HG02678 (cell line): ENCODE measurements at regions not wholly inside any gene's neighbourhood (a gene's known extent, or its start where the extent isn't known, plus 50 kb on each side); places are given as distances from the start of the nearest gene placed in this dataset.
"Not testable (repeated sequence)": the region's sequence is repeated elsewhere in the genome, so short reads cannot be mapped to it uniquely, and the experiment has no call there.

ENCODE experiments used
- ATAC-seq: cut with Tn5 transposase; IDR thresholded peaks from one replicate; pipeline ENCODE4 v1.9.1; 2021; ENCODE audit warnings: mild to moderate bottlenecking, moderate library complexity; ENCODE audit not compliant: unreplicated experiment

DNA sequence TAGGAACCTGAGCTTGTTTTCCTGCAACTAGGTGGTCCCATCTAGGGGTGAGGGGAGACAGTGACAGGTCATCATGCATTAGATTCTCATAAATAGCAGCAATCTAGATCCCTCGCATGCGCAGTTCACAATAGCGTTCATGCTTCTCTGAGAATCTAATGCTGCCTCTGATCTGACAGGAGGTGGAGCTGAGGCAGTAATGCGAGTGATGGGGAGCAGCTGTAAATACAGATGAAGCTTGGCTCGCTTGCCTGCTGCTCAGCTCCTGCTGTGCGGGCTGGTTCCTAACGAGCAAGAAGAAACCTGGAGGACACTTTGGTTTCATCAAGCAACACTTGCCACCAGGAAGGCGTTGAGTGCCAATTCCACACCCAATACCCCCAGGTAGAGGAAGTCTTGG is 95.1 kb upstream of the OLIG2 start:
- no peak for ATAC-seq

DNA sequence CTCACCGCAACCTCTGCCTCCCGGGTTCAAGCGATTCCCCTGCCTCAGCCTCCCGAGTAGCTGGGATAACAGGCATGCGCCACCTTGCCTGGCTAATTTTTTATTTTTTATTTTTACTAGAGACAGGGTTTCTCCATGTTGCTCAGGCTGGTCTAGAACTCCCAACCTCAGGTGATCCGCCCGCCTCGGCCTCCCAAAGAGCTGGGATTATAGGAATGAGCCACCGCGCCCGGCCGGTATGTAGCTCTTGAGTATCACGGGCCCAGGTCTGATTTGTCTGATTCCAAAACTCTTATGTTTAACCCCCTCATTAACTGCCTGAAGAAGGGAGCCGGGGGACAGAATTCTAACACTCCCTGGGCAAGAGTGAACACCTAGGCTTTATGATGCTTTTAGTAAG is 91.7 kb upstream of the OLIG2 start:
- not testable (repeated sequence) for ATAC-seq

DNA sequence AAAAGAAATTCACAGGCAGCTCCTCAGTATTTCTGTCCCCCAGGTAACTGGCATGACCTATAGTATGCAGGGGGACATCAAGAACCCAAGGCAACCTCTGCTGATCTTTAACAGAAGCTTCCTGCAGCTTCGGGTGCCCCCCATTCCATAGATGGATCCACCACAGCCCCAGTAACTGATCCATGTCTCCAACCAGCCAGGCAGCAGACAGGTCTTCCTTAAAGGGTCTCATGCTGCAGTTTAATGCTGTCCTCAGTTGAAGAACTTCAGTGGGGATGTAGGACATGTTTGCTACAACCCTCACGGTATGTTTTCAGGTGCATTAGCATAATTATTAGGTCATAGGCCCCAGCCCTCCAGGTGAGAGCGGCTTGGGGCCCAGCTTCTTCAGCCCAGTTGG is 90.9 kb upstream of the OLIG2 start:
- ATAC-seq = no peak

DNA sequence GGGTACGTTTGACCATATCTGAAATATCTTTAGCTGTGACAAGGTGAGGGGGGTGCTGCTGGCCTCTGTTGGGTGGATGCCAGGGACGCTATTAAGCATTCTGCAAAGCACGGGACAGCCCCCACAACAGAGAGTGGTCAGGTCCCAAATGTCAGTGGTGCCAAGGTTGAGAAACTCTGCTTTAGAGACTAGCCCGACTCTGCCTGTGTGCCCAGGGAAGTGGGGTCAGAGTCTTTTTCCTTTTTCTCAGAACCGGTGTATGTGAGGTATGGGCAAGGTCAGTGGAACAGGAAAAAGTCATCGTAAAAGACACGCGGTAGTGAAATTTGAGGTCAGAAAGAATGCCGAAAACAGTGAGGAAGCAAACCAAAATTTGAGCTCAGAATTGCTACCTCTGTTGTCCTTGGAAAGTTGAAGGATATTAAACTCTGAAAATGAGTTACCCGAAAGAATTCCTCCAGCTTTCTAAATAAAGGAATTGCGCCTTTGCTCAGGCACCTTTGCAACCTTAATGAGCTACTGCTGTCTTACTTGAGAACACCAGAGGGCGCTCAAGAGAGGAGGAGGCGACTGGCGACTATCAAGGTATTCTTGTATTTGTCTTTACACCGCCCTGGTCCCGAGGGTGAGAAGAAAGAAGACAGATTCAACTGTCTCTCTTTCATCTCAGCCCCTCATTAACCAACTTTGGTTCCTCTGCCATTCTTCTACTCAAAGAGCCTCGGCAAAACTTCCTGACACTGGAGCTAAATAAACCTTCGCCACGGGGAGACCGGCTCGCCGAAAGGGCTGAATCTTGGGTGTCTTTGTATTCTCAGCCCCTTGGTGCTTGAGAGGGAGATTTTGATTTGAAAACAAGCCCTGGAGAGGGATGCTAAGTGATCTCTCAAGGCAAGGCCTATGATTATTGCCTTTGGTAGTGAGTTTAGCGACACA is 85.4 kb upstream of the OLIG2 start:
- ATAC-seq = no peak

DNA sequence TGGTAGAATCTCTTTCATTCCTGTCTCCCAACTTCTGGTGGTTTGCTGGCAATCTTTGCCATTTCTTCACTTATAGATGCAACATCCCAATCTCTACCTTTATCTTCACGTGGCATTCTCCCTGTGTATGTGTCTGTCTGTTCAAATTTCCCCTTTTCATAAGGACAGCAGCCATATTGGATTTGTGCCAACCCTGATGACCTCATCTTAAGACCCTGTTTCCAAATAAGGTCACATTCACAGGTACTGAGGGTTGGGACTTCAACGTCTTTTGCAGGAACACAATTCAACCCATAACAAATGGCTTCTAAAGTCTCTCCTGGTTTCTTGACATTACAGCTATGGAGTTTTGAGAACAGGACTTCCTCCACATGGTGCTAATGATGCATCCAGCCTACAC is 84.5 kb upstream of the OLIG2 start:
- ATAC-seq = no peak

DNA sequence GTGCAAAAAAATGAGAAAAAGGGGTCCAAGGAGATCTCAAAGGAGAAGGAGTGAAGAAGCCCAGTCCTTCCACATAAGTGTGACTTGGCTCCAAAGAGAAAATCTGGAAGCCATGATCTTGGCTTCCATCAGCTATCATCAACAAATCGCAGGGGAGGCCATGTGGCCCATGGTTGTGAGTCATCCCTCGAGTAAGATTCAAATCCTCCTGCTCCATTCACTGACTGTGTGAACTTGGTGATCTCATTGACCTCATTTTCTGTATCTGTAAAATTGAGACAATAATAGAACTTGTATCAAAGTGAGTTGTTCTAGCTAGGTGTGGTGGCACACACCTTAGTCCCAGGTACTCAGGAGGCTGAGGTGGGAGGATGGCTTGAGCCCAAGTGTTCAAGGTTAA is 79.1 kb upstream of the OLIG2 start:
- no peak for ATAC-seq

DNA sequence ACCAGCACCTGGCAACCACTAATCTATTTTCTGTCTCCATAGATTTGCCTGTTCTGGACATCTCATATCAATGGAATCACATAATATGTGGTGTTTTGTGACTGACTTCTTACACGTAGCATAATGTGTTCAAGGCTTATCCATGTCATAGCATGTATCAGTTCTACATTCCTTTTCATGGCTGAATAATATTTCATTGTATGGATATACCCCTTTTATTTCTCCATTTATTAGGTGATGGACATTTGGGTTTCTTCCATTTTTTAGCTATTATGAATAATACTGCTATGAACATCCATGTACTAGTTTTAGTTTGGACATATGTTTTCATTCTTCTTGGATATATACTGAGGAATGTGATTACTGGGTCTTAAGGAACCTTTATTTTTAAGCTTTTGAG is 78.0 kb upstream of the OLIG2 start:
- no peak for ATAC-seq

DNA sequence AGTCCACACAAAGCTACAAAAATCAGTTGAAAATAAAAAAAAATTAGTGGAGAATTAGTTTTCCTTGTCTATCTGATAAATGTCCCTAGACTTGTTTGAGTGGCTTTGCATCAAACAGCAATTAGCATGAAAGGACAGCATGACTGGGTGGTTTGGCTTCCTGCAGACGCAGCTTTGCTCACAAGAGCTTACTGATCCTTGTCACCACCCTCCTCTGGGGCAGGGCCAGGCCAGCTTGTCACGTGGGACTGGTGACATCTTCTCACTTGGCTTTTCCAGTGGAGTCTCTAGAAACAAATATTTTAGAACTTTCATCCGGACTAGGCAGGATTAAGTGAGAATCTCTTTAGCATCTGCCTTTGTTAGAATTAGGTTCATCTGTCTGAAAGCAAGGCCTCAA is 76.0 kb upstream of the OLIG2 start:
- no peak for ATAC-seq

DNA sequence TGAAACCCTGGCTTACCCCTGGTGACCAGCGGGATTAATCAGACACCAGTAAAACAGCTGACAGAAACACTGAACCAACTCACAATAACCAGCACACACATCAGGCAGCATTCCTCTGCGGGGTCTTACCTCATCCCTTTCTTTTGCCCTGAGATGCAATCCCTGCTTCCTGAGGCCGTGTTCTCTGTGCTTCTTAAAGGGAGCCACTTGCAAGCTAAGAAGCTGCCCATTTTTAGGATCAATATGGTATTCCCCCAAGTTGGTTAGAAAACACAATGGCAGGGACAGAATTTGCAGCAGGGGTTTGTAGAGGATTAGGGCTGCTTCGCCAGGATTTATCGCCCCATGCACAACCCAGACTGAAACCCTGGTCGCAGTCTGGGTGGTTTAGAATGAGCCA is 74.7 kb upstream of the OLIG2 start:
- ATAC-seq = no peak

DNA sequence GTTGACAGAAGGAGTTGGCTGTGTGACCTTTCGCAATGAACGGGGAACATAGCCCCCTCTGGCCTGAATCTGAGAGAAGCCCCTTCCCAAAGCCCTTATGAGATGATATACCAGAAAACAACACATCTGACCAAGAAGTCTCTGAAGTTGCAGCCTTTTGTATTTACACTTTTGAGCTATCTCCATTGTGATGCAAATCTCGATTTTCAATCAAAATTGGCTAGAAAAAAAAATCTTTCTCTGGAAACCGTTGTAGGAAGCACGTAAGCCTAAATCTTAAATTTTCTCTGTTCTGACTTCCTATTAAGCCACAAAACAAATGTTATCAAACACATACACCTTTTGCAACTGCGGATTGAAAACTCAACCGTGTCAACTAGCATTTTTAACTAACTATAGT is 71.4 kb upstream of the OLIG2 start:
- no peak for ATAC-seq

DNA sequence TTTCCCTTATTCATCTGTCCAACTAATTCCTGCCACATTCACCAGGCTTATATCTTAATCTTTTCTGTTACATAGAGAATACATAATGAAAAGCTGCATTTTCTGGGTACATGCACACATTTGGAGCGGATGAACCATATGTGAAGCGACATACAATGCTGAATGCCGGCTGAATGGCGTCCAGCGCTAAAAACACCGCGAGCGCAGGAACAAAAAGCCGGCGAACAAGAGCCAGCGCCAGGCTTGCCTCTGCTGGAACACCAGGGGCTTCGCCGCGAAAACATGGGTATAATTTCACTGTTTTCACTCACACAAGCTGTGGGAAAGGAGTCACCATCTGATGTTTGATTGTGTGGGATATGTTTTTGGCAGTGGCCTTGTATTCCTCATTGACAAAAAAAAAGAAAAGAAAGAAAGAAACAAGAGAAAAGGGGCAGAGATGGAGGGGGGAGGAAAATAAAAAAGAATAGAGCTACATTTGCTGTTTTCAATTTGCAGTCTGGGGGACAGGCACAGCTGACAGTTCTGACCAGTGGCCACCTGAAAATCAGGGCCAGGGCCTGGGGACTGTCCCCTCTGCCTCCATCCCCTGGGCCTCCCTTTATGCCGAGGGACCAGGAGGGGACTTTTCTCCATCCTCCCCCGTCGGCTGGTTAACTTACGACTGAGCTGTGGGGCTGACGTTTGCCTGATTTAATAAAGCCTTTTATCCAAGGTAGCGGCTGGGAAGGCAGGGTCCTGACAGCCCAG is 70.2 kb upstream of the OLIG2 start:
- ATAC-seq = no peak

DNA sequence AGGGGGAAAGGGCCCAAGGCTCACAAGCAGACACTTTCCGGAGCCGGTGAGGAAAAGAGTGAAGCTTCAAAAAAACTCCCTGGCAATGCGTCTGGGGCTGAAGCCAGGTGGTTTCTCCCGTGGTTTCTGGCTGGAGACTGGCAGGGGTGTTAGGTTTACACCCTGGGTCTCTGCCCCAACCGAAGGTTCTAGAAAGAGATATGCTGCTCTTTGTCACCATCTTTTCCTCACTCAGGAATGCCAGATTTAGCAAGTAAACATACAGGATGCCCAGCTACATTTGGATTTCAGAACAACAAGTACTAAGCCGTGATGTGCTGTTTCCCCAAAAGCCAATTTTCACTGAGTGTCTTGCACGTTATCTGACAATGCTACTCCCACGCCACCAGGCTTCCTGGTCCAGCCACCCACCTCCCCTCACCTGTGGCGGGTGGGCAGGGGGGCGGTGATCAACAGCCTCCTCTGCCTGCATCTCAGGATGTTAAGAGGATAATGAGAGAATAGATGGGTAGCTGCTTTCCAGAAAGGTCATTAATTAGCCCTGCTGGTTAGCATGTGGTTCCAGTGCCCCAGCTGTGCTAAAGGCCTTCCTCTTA is 69.6 kb upstream of the OLIG2 start:
- ATAC-seq = no peak

DNA sequence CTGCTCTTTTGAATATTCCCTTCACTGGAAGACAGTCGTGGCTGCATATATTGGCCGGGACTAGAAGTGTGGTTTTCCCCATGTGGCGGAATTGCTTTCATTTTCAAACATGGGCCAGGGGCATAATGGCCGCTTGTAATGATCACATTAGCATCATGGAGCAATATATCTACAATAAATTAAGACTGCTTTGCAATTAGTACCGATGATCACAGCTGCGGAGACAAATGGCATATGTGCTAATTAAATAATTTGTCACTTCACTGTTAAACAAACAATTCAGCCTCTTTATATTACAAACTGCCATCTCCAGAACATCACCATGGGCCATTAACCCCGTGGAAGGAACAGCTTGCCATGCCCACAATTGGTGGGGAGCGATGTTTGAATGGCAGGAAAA is 68.2 kb upstream of the OLIG2 start:
- no peak for ATAC-seq

DNA sequence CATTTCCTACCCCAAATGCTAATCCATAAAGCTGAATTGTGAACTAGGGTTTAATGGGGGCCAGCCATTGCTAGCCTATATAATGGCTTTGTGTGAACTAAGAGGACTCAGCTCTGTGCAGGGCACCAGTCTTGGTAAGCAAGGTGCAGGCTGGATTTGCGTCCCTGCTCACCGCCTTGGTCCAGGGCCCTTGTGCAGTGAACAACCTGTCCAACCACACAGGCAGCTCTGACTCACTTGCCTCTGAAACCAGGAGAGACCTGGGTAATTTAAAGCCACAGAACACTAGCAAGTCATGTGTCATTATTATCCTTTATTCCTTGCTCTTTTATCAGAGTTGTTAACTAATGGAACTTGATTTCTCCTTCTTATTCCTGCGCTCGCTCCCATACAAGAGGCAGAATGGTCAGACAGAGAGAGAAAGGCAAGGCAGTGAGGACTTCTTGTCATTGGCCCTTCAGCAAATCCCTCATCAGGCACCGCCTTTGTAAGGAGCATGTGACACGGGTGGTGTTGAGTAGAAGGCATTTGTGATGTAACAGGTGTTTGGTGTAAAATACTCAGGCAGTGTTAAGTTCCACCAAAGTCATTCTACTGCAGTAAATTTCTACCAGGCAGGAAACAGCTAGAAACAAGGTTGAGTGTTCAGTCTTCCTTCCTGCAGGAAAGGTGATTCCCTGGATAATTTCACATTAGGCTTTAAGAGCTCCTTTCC is 67.3 kb upstream of the OLIG2 start:
- ATAC-seq = no peak

DNA sequence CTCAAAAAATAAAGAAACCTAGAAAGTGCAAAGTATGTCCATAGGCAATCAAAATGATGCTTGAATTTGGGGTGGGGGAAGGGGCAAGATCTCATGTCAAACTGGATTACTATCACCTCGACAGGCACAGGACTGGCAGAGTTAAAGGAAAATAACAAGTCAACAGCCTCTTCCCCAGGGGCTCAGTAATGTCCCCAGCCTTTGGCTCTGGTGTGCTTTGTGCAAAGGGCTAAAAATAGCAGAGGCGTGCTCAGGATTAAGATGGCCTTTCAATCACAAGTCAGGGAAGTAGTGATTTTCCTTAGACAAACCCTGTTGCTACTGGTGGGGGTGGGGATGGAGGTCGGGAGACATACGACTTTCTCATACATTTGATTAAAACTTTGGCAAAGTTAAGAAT is 63.5 kb upstream of the OLIG2 start:
- ATAC-seq = no peak

DNA sequence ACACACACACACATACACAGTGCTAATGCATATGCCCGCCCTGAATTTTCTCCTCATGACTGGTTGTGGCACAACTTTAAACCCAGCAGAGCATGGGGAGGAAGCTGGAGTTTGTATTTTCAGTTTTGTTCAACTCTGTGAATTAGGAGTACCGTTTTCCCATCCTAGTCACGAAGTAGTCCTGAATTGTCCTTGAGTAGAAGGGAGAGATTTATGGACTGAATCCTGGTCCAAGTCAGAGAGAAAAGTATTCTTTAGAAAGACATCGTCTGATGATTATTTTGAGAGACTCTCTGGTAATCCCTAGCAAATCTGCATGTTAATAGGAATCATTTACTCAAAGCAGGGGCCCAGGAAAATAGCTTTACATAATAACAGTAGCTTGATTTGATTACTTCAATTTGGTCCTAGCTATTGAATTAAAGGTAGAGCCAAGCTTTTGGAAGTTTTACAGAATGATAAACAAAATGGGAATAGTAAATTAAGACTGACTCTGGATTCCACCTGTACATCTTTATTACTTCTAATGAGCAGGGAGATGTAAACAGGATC is 60.5 kb upstream of the OLIG2 start:
- ATAC-seq = no peak

DNA sequence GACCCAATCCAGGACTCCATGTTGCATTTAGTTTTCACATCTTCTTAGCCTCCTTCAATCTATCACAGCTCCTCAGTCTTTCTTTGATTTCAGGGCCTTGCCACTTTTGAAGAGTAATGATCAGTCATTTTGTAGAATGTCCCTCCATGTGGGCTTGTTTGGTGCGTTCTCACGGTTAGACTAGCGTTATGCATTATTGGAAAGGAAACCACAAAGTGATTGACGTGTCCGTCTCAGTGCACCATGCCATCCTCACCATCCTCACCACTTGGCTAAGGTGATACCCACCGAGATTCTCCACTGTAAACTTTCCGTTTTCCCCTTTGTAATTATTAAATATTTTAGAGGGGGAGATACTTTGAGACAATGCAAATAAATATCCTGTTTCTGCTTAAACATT is 59.6 kb upstream of the OLIG2 start:
- no peak for ATAC-seq

DNA sequence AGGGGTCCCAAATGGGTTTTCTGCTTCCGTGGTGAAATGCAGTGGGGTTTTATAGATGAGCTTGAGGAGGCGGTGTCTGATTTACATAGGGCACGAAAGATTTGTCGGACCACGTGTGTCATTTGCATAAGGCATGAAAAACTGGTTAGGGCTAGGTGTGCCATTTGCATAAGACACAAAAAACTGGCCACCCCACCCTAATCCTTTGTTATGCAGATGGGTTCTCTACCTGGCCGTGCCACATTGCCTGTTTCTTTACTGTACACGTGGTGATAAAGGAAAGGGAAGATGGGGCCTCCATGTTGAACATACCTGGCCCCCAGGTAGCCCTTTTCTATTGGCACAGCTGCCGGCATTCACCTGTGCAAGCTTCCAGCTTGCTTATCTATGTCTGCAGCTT is 57.6 kb upstream of the OLIG2 start:
- not testable (repeated sequence) for ATAC-seq

DNA sequence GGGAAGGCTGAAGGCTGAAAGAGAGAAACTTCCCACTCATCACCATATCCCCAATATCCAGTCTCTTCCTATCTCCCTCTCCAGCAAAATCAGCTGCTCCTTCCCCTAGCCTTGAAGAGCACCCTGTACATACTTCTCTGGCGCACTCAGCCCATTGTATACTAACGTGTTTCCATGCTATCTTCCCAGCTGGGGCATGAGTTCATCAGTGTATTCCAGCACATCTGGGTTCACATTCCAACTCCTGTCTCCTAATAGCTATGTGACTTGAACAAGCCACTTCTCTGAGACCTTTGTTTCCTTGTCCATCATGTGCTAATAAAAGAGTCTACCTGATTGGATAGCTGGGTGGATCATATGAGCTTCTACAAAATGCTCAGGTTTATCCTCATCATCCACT is 51.1 kb upstream of the OLIG2 start:
- no peak for ATAC-seq

DNA sequence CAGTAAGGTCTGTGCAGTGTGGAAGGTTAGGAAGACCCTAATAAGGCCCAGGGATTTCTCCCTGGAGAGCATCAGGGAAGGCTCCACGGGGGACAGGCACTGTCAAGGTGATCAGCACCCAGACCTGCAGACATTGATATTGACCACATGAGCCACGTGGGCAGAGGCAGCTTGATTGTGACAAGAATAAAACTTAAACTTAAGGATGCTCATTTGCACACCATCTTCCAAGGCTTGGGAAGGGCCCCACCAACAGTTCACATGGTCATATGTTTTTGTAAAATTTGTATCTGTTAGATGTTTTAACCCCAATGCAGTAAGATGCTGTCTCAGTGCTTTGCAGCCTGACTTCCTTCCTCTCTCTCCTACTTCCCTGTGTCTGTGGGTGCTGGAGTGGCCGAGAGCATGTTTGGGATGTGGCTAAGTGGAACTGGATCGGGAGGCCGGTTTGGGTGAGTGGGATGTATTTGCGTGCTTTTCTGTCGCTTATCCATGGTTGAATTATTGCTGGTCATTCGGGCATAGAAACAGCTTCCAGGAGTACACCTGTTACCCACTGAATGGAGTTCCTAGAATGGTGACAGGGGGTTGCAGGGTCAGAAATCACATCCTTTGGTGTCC is 49.8 kb upstream of the OLIG2 start:
- ATAC-seq = no peak
